ENCODE measurements at regions not wholly inside any gene's neighbourhood (a gene's known extent, or its start where the extent isn't known, plus 50 kb on each side); places are given as distances from the start of the nearest gene placed in this dataset.

GRCh38 chr20:37579106-37579505, 51.4 kb upstream of the BLCAP start:
- no peak for DNase-seq (ENCODE audit: low spot score)
- no peak for TF ChIP-seq CTCF (IDR thresholded peaks at IDR 0.05; ENCODE audit: extremely low read depth, insufficient read depth, missing control alignments)
- in situ Hi-C loops (cut with MboI; ENCODE audit: low pct_unique_long_range_greater_than_20kb, low sequenced_read_pairs, unreplicated experiment) = no loop called here

- DNase-seq (ENCODE audit: low spot score) = no peak
- no peak for TF ChIP-seq CTCF (IDR thresholded peaks at IDR 0.05; ENCODE audit: extremely low read depth, insufficient read depth, missing control alignments)
- in situ Hi-C loops (cut with MboI; ENCODE audit: low pct_unique_long_range_greater_than_20kb, low sequenced_read_pairs, unreplicated experiment) = no loop called here
Measured at GRCh38 chr20:37577981-37578380, 50.3 kb upstream of the BLCAP start.
